ENCODE measurements at regions not wholly inside any gene's neighbourhood (a gene's known extent, or its start where the extent isn't known, plus 50 kb on each side); places are given as distances from the start of the nearest gene placed in this dataset.
A peak's percentile ranks its signal among the peaks of the same experiment; 100 is the strongest.

GRCh38 chr3:67083277-67083676 lies 85.2 kb downstream of the KBTBD8 start:
- H3K18ac ChIP-seq (ENCODE audit: low read depth, low read length), result no peak overlapping the region
- intact Hi-C loops (cut with micrococcal nuclease) (no loop called here), dilution Hi-C loops (cut with HindIII; ENCODE audit: low sequenced_read_pairs, unreplicated experiment) (no loop called here), in situ Hi-C loops (cut with MboI; ENCODE audit: low sequenced_read_pairs) (no loop called here)
- DNase-seq (peak; percentile 62), ATAC-seq (ENCODE audit: low read depth) (no peak)
- no peak overlapping the region for H3K9ac ChIP-seq (ENCODE audit: low read depth, low read length)
- ChIA-PET POLR2A (ENCODE audit: unreplicated experiment) (no interaction called here), CTCF (interaction anchor here (0.6 kb wide), 1 partner anchor 36 kb away, joined by 3 read pairs; no protein-coding TSS in a partner anchor)
- H3K4me3 ChIP-seq (ENCODE audit: insufficient read depth, low read depth, low read length), result no peak overlapping the region
- H3K4me2 ChIP-seq (ENCODE audit: low read depth, low read length), result no peak overlapping the region
- H3K79me1 ChIP-seq (ENCODE audit: low read depth in 1 of 2, low read length in 2 of 2), result no peaks in the 10 kb centered on the region
- peak overlapping the region; percentile 65; the same call in 1 of the 2 replicates for H2BK120ac ChIP-seq (ENCODE audit: low read depth, low read length)
- peak overlapping the region; percentile 72 to 96 for H4K8ac ChIP-seq (ENCODE audit: low read depth in 2 of 2, low read length in 2 of 2)
- no peak overlapping the region for H2AK9ac ChIP-seq (replicated peaks; ENCODE audit: low read depth, low read length, poor library complexity)
- H3K27me3 ChIP-seq (ENCODE audit: control insufficient read depth, insufficient read depth, low read length), result no peaks in the 10 kb centered on the region
- peak overlapping the region; percentile 33; the same call in 1 of the 2 replicates for H2BK20ac ChIP-seq (ENCODE audit: low read depth, low read length)
- no CpG with 5 or more reads among the region's 1 CpG for WGBS, 2 experiments (ENCODE audit: extremely low coverage in 2 of 2, insufficient read length in 1 of 2)
- H3K36me3 ChIP-seq (ENCODE audit: control insufficient read depth, insufficient read depth, low read length), result no peaks in the 10 kb centered on the region
- no peak overlapping the region for H2BK15ac ChIP-seq (ENCODE audit: low read depth, low read length)
- H3K4me1 ChIP-seq (ENCODE audit: control insufficient read depth, insufficient read depth, low read length), result no peaks in the 10 kb centered on the region
- no peak overlapping the region for H4K5ac ChIP-seq (ENCODE audit: low read depth, low read length)
- no peak overlapping the region for H3K56ac ChIP-seq (ENCODE audit: extremely low read depth, insufficient read depth, low read length)
- no peak overlapping the region for H3K23ac ChIP-seq (ENCODE audit: low read depth, low read length)
- H2BK5ac ChIP-seq (ENCODE audit: low read depth, low read length, poor library complexity, severe bottlenecking), result no peak overlapping the region
- no peak for TF ChIP-seq RFX5 (IDR thresholded peaks at IDR 0.05; ENCODE audit: low read depth, low read length)
- no peak for TF ChIP-seq CTCF (conservative IDR thresholded peaks at IDR 0.05; ENCODE audit: low read depth, low read length)
- no peak for TF ChIP-seq CEBPB (IDR thresholded peaks at IDR 0.05; ENCODE audit: low read depth, low read length)
- no peak for TF ChIP-seq MAZ (IDR thresholded peaks at IDR 0.05; ENCODE audit: borderline replicate concordance, low read depth, low read length)
- TF ChIP-seq NFE2L2 (IDR thresholded peaks at IDR 0.05; ENCODE audit: low read depth, low read length), result no peak
- TF ChIP-seq CHD1 (IDR thresholded peaks at IDR 0.05; ENCODE audit: low read depth, low read length), result no peak
- H2AFZ ChIP-seq (replicated peaks; ENCODE audit: low read length, poor library complexity), result no peak overlapping the region
- H3K14ac ChIP-seq (replicated peaks; ENCODE audit: low read depth, low read length), result peak overlapping the region; percentile 64; the same call in 1 of the 2 replicates
- no peak overlapping the region for H4K91ac ChIP-seq (ENCODE audit: insufficient read depth, low read depth, low read length)
- no peaks in the 10 kb centered on the region for H3K9me1 ChIP-seq (ENCODE audit: insufficient read depth, low read length)
- H3K9me3 ChIP-seq (ENCODE audit: control insufficient read depth, insufficient read depth, low read length), result peaks cover 2% of the 10 kb centered on the region
- no peak overlapping the region; the same call in 1 of the 2 replicates for H3K4ac ChIP-seq (ENCODE audit: low read depth, low read length)
- H4K20me1 ChIP-seq (ENCODE audit: insufficient read depth, low read length), result no peaks in the 10 kb centered on the region
- no peak overlapping the region for H2AK5ac ChIP-seq (ENCODE audit: low read depth, low read length)
- BruUV-seq (replicated peaks), result no TSS peak
- H3K27ac ChIP-seq (ENCODE audit: insufficient read depth, low read length), result no peak overlapping the region
